ENCODE measurements at regions not wholly inside any gene's neighbourhood (a gene's known extent, or its start where the extent isn't known, plus 50 kb on each side); places are given as distances from the start of the nearest gene placed in this dataset.

GRCh38 chr4:60757986-60758680 lies 442.0 kb upstream of the ADGRL3 start:
- TF ChIP-seq CTCF (IDR thresholded peaks at IDR 0.05; ENCODE audit: insufficient read depth, low read depth, low read length) (no peak), EZH2 (IDR thresholded peaks at IDR 0.05; ENCODE audit: insufficient read depth, low read length) (no peak)

Data from astrocyte (in vitro differentiated cells and primary cell).